GM13977 (cell line): ENCODE measurements at regions not wholly inside any gene's neighbourhood (a gene's known extent, or its start where the extent isn't known, plus 50 kb on each side); places are given as distances from the start of the nearest gene placed in this dataset.

ENCODE experiments used
- DNase-seq: peaks from one replicate; pipeline ENCODE4 v3.0.0; 2012; ENCODE audit warnings: low spot score
- CTCF ChIP-seq: IDR thresholded peaks from 2 replicates; pipeline ENCODE4 v1.5.1; 2012; ENCODE audit warnings: mild to moderate bottlenecking, control low read depth; ENCODE audit not compliant: insufficient read depth; ENCODE audit errors: extremely low read depth, missing control alignments
- in situ Hi-C: fragments of 300-500 bp; cut with MboI; formaldehyde crosslinking; loops from one replicate; pipeline ENCODE4 v1.12.0; 2022; ENCODE audit warnings: low sequenced_read_pairs, low pct_unique_long_range_greater_than_20kb, mixed read lengths, inconsistent platforms; ENCODE audit not compliant: unreplicated experiment

GRCh38 chrX:121455890-121456289 is 408.5 kb downstream of the GLUD2 start:
- no peak for DNase-seq
- TF ChIP-seq CTCF, result no peak
- in situ Hi-C loops, result no loop called here

DNA sequence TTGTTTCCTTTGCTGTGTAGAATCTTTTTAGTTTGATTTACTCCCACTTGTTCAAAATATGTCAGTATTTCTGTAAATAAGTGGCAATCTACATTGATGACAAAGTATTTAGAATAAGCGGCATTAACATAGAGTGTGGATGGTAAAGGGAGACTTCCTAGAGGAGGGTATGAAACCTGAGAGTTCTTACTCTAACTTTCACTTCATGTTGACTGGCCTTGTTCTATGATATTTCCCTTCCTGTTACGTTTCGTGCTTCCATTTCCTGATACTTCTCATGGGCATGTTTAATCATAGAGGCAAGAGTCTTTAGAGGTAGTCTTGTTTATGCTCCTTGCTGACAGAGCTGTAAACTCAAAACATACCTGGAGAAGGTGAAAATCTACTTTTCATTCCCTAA is 408.9 kb downstream of the GLUD2 start:
- in situ Hi-C loops, result no loop called here
- DNase-seq, result no peak

GRCh38 chrX:121457096-121457495 is 409.7 kb downstream of the GLUD2 start:
- TF ChIP-seq CTCF, result no peak
- DNase-seq, result no peak
- in situ Hi-C loops, result no loop called here

More for the DNA sequence above, 408.9 kb downstream of the GLUD2 start:
- no peak for TF ChIP-seq CTCF

- TF ChIP-seq CTCF, result no peak
- DNase-seq, result no peak
- in situ Hi-C loops, result no loop called here
These were observed 432.0 kb downstream of the GLUD2 start for GRCh38 chrX:121479406-121479805.

GRCh38 chrX:121496966-121497365 is 449.6 kb downstream of the GLUD2 start:
- TF ChIP-seq CTCF, result no peak
- in situ Hi-C loops, result no loop called here
- DNase-seq, result no peak

DNA sequence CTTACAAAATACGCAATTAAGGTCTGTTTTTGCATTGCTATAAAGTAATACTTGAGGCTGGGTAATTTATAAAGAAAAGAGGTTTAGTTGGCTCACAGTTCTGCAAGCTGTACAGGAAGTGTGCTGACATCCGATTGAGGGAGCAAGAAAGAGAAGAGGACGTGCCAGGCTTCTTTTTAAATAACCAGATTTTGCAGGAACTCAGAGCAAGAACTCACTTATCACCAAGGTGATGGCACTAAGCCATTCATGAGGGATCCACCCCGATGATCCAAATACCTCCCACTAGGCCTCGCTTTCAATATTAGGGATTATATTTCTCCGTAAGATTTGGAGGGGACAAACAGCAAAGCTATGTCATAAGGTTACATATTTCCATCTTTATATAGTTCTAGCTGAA is 456.7 kb downstream of the GLUD2 start:
- in situ Hi-C loops, result no loop called here
- TF ChIP-seq CTCF, result no peak
- no peak for DNase-seq

- no peak for DNase-seq
- in situ Hi-C loops, result no loop called here
- no peak for TF ChIP-seq CTCF
These were observed 498.9 kb downstream of the GLUD2 start for GRCh38 chrX:121546317-121546716.
